Psoas muscle (tissue), 7 donors: ENCODE measurements at regions not wholly inside any gene's neighbourhood (a gene's known extent, or its start where the extent isn't known, plus 50 kb on each side); places are given as distances from the start of the nearest gene placed in this dataset.

Source experiments
- ATAC-seq, 4 donors: fragments of 200-7000 bp; cut with Tn5 transposase; one replicate each; pipeline ENCODE4 v1.9.1; 2020; ENCODE audit warnings: moderate library complexity in 3 of 4, mild to moderate bottlenecking in 2 of 4
- DNase-seq, 2 donors: peaks; one replicate each; pipeline ENCODE4 v3.0.0-alpha.2; 2020
- H3K27ac ChIP-seq: fragments of 200-600 bp; one replicate; pipeline ENCODE4 v1.8.0; 2022
- H3K27me3 ChIP-seq, 3 donors: fragments of 200-600 bp in 1 of 3; one replicate each; pipeline versions ENCODE4 v1.6.1 to v1.8.0; 2013 to 2022; ENCODE audit warnings: low read length in 2 of 3, mild to moderate bottlenecking in 2 of 3, moderate library complexity in 1 of 3; ENCODE audit not compliant: insufficient read depth in 3 of 3
- H3K36me3 ChIP-seq, 2 donors: fragments of 200-600 bp in 1 of 2; one replicate each; pipeline versions ENCODE4 v1.6.1 to v1.8.0; 2013 to 2022; ENCODE audit warnings: low read depth in 1 of 2, mild to moderate bottlenecking in 1 of 2, moderate library complexity in 1 of 2; ENCODE audit not compliant: insufficient read depth in 1 of 2
- H3K4me1 ChIP-seq: fragments of 200-600 bp; one replicate; pipeline ENCODE4 v1.8.0; 2022
- H3K4me3 ChIP-seq: fragments of 200-600 bp; one replicate; pipeline ENCODE4 v1.8.0; 2022; ENCODE audit warnings: mild to moderate bottlenecking
- H3K9me3 ChIP-seq: fragments of 200-600 bp; one replicate; pipeline ENCODE4 v1.8.0; 2022
- WGBS, 3 donors: extraction: QIAGEN DNeasy Blood & Tissue Kit; methylation state at CpG; one replicate each; pipeline versions ENCODE4 v1.1.6 to v1.1.7; 2013; 5-methylcytosine and 5-hydroxymethylcytosine counted together
- intact Hi-C, 2 donors: fragments of 100-400 bp; cut with DNase I; formaldehyde crosslinking; loops; one replicate each; pipeline versions ENCODE4 v1.11.0 to v1.14.2; 2022
- TF ChIP-seq, protein P1 (sequence below): fragments of 200-600 bp; IDR thresholded peaks from one replicate; pipeline ENCODE4 v1.8.0; 2022; ENCODE audit warnings: antibody characterized with exemption
- donor health status: healthy with polysubstance abuse.
- donor health status: DM: no; HTN: no; CAD: no; lungs with moderate emphysema.
- donor health status: Bipolar disorder and iron deficiency.
- donor health status: healthy.
- donor health status: DM: yes; HTN: yes; CAD: no.
- donor health status: DM: no; HTN: no; CAD: no.
- donor health status: DM: yes; HTN: yes; CAD: no.

DNA sequence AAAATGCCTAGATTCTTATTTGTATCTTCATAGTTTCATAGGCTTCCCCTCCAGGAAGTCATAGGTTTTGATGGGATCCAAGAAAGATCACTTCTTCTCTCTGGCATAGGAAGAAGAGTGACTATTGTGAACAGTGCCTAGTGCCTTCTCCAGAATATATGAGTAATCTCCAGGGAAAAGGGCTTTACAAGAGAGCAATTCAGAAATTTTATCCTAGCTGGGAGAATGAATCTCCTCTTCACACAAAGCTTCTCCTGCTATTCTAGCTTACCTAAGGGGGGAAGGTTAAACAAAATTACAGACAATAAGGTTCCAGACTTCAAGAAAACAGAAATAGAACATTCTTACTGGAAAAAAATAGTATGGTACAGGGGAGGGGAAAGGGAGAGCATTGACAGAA lies 1193.3 kb upstream of the CDH6 start:
- H3K4me1 ChIP-seq, result no peaks in the 10 kb centered on the region
- H3K27me3 ChIP-seq, result no peaks in the 10 kb centered on the region
- TF ChIP-seq, protein P1, sequence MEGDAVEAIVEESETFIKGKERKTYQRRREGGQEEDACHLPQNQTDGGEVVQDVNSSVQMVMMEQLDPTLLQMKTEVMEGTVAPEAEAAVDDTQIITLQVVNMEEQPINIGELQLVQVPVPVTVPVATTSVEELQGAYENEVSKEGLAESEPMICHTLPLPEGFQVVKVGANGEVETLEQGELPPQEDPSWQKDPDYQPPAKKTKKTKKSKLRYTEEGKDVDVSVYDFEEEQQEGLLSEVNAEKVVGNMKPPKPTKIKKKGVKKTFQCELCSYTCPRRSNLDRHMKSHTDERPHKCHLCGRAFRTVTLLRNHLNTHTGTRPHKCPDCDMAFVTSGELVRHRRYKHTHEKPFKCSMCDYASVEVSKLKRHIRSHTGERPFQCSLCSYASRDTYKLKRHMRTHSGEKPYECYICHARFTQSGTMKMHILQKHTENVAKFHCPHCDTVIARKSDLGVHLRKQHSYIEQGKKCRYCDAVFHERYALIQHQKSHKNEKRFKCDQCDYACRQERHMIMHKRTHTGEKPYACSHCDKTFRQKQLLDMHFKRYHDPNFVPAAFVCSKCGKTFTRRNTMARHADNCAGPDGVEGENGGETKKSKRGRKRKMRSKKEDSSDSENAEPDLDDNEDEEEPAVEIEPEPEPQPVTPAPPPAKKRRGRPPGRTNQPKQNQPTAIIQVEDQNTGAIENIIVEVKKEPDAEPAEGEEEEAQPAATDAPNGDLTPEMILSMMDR, result no peak
- intact Hi-C loops, result no loop called here
- H3K9me3 ChIP-seq, result no peaks in the 10 kb centered on the region
- DNase-seq, result no peak
- H3K27ac ChIP-seq, result no peak overlapping the region
- no peak overlapping the region for H3K4me3 ChIP-seq
- no peak for ATAC-seq
- no peaks in the 10 kb centered on the region for H3K36me3 ChIP-seq

DNA sequence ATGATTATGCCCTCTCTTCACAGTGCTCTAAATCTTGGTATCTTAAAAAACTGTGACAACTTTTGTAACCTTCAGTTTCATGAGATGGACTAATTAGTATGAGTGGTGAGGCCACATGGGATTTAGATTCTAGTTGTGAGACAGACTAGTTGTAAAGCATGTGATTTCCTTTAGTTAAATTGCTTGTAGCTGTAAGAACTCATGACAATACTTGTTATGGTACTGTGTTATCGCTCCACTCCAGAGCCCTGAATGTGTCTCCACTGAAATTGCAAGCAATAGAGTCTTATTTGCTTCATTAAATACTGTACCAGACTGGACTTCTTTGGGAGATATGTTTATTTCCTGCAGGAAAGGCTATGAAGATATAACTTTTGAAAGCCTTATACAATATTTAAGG lies 1198.3 kb upstream of the CDH6 start:
- Histone ChIP-seq H3K27me3 (no peaks in the 10 kb centered on the region), H3K4me1 (no peaks in the 10 kb centered on the region), H3K36me3 (no peaks in the 10 kb centered on the region), H3K9me3 (no peaks in the 10 kb centered on the region), H3K4me3 (no peak overlapping the region), H3K27ac (no peak overlapping the region)
- no peak for DNase-seq
- WGBS, 3 donors, result 81 to 91% (median 83%) methylated on average over 1 of the region's 1 CpG
- intact Hi-C loops, result no loop called here
- ATAC-seq, result no peak
- TF ChIP-seq, protein P1, result no peak

DNA sequence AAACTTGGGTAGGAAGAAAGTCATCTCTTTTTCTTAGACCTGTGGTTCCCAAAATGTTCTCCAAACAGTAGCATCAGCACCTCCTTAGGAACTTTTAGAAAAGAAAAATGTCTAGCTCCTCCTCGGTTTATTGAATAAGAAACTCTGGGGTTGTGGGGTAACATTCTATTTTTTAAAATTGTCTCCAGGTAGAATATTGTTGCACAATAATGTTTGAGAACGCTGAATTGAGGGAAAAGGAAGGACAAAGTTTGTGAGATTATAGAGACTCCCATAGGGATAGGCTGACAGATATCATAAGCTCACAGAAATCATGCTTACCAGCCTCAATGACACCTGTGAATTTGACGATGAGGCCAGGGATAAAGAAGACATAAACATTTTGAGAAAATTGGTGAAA lies 1199.0 kb upstream of the CDH6 start:
- Histone ChIP-seq H3K4me3 (no peak overlapping the region), H3K4me1 (no peaks in the 10 kb centered on the region), H3K36me3 (no peaks in the 10 kb centered on the region), H3K27me3 (no peaks in the 10 kb centered on the region), H3K27ac (no peak overlapping the region), H3K9me3 (no peaks in the 10 kb centered on the region)
- intact Hi-C loops, result no loop called here
- DNase-seq, result no peak
- TF ChIP-seq, protein P1, result no peak
- no peak for ATAC-seq
- WGBS, 3 donors, result 45 to 49% (median 46%) methylated on average over 3 of the region's 3 CpGs

DNA sequence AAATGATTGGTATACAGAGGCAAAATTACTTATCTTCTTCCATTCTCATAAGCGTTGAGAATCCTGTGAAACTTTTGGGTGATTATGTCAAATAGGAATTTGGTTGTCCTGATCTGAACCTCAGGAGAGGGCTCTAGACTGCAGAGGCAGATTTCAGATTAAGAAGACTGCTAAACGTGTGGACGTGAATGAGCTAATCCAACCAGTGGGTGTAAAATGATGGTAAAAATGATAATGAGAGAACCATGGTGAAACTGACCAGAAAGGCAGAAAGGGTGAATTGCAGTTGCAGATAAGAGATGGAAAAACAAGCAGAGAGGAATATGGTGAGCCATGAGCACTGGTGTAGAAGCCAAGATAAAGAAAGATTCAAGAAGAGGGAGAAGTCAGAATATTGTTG lies 1200.2 kb upstream of the CDH6 start:
- ATAC-seq (no peak), DNase-seq (no peak)
- Histone ChIP-seq H3K27me3 (no peaks in the 10 kb centered on the region), H3K9me3 (no peaks in the 10 kb centered on the region), H3K4me1 (no peaks in the 10 kb centered on the region), H3K36me3 (no peaks in the 10 kb centered on the region), H3K27ac (no peak overlapping the region), H3K4me3 (no peak overlapping the region)
- intact Hi-C loops, result no loop called here
- TF ChIP-seq, protein P1, result no peak
- WGBS, 3 donors, result 77 to 87% (median 80%) methylated on average over 3 of the region's 3 CpGs

DNA sequence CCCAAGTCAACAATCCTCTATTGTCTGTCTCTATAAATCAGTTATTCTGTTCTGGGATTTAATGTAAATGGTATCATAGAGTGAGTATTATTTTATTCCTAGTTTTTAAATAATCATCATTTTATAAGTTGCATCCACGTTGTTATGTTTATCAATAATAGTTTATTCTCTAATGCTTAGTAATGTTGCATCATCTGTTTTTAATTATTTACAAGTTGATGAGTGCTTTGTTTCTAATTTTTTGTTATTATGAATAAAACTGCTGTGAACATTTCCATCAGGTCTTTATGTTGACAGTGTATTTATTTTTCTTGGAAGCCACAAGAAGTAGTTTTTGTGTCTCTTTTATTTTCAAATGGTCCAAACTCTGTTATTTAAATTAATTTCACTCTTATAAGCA lies 1201.2 kb upstream of the CDH6 start:
- intact Hi-C loops, result no loop called here

More for the DNA sequence above, 1201.2 kb upstream of the CDH6 start:
- TF ChIP-seq, protein P1, result no peak
- Histone ChIP-seq H3K27me3 (no peaks in the 10 kb centered on the region), H3K27ac (no peak overlapping the region), H3K4me3 (no peak overlapping the region), H3K4me1 (no peaks in the 10 kb centered on the region), H3K36me3 (no peaks in the 10 kb centered on the region), H3K9me3 (no peaks in the 10 kb centered on the region)
- ATAC-seq (no peak), DNase-seq (no peak)
- 55 to 65% (median 56%) methylated on average over 1 of the region's 1 CpG for WGBS, 3 donors
